HG03045 (cell line): ENCODE measurements at regions not wholly inside any gene's neighbourhood (a gene's known extent, or its start where the extent isn't known, plus 50 kb on each side); places are given as distances from the start of the nearest gene placed in this dataset.
"Not testable (repeated sequence)": the region's sequence is repeated elsewhere in the genome, so short reads cannot be mapped to it uniquely, and the experiment has no call there.

Source experiments
- ATAC-seq: cut with Tn5 transposase; IDR thresholded peaks from one replicate; pipeline ENCODE4 v1.9.1; 2021; ENCODE audit warnings: mild to moderate bottlenecking, moderate library complexity; ENCODE audit not compliant: unreplicated experiment

DNA sequence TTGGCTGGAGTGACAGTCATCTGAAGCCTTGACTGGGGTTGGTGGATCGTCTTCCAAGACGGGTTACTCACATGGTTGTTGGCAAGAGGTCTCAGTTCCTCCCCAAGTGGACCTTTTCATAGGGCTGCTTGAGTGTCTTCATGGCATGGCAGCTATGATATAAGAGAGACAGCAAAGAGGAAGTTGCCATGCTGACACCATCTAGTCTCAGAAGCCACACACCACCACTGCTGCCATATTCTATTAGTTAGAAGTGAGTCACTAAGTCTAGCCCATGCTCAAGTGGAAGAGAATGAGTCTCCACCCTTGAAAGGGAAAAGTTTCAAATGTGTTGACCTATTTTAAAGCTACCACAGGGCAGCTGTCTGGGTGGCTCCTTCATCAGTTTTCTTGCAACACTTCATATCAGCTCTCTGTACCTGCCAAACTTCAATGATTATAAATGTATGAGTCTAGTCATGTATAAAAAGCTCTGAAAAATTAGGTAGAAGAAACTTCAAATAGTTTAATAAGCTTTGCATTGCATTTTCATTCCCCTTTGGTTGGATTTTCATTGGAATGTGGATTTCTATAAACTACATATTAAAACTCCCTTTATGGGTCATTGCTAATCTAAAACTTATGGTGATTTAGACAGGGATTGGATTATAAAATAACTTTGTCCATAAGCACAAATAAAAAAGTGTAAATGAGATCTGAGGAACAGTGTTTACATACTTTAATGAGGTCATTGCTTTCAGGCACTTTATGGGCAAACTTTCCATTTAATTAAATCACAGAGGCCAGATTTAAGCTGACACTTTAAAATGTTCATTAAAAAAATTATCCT lies 68.0 kb upstream of the ATXN3L start:
- no peak for ATAC-seq

DNA sequence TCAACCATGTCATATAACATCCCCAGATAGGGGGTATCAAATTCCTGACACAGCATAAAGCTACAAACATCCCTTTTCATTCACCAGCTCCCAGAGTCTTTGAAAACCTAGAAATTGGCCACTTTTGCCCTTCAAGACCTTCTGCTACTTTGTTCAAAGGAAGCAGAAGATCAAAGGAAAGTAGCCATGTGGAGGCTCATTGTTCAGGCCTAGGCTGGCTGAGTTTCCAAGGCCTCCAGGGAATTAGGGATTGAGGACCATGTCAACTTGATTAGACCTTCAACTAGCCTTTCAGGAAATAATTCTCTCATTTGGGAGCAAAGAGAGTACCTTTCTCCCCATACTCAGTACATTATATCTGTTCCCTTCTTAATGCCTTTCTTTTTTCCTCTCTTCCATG lies 66.8 kb upstream of the ATXN3L start:
- no peak for ATAC-seq

DNA sequence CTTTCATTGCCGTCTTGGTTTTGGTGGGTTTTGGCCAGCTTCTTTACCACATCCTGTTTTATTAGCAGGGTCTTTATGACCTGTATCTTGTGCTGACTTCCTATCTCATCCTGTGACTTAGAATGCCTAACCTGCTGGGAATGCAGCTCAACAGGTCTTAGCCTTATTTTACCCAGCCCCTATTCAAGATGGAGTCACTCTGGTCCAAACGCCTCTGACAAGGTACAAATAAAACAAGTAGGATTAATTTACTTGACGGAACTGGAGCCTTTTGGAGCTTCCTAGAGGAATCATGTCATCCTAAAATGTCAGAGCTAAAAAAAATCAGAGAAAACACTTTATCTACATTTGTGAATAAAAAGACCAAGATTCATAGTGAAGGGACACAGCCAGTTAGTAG lies 66.2 kb upstream of the ATXN3L start:
- no peak for ATAC-seq

DNA sequence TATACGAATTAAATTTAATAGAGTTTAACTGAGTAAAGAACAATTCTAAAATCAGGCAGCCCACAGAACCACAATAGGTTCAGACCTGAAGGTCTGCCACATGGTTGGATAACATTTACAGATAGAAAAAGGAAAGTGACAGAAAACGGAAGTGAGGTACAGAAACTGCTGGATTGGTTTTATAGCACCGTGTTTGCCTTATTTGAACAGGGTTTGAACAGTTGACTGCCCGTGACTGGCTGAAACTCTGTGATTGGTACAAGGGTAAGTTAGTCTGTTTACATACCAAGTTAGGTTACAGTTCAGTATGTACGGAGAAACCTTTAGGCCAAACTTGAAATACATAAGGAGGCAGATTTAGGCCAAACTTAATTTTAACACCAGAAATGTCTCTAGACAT lies 64.1 kb upstream of the ATXN3L start:
- no peak for ATAC-seq

DNA sequence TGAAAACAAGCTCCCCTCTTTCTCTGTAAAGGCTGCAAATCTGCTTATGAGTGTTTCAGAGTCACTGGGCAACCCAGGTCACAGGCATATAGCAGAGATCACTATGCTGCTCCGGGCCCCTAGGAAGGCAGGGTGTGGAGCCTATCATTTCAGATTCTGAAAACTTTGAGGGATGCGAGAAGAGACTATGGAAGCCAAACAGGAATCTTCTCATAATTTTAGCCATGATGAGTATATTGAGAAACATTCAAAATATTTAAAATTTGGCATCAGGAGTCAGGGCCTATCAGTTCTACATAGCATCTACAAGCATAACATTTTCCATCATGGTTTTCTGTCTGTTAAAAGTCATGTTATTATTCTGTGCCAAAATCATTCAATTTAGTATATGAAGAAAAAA lies 61.7 kb upstream of the ATXN3L start:
- ATAC-seq = no peak

DNA sequence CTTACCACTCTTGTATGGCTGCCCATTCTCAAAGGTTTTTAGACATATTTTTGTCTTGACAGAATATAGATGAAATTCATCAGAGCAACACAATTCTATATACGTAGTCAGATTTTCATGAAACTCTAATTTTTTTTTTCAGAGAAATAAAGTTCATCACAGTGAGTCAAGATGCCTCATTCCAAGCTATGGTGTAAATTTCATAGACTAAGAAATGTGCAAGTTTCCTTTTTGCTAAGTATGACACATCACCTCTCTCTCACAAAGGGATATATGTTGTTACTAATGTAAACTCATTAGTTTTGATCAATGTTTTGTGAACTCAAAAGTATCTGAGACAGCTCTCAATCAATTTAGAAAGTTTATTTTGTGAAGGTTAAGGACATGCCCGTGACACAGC lies 60.4 kb upstream of the ATXN3L start:
- no peak for ATAC-seq

DNA sequence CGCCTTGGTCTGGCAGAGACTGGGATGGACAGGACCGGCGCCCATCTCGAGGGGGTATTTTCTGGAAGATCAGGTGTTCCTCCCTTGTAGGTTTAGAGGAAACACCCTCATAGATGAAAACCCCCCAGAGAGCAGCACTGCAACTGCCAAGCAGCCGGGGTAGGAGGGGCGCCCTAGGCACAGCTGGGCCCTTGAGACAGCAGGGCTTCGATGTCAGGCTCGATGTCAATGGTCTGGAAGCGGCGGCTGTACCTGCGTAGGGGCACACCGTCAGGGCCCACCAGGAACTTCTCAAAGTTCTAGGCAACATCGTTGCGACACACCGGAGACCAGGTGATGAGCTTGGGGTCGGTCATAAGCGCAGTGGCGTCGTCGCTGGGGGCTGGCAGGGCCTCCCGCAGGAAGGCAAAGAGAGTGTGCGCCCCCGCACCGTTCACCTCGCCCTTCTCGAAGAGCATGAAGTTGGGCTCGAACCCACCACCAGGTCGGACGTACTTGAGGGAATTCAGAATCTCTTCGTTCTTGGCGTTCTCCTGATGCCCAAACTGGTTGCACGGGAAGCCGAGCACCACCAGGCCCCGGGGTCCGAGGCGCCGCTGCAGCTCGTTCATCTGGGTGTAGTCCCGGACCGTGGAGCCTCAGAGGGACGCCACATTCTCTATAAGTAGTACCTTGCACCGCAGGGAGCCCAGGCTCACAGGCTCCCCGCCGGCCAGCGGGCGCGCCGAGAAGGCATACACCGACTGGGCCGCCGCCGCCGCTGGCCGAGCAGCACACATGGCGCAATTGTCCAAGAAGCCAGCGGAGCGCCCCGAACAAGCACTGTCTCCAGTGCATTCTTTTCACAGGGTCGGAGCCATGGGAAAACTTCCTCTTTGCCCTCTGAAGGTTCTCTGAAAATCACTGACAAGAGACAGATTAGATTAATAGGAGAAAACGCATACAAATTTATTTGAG lies 59.0 kb upstream of the ATXN3L start:
- ATAC-seq = not testable (repeated sequence)

DNA sequence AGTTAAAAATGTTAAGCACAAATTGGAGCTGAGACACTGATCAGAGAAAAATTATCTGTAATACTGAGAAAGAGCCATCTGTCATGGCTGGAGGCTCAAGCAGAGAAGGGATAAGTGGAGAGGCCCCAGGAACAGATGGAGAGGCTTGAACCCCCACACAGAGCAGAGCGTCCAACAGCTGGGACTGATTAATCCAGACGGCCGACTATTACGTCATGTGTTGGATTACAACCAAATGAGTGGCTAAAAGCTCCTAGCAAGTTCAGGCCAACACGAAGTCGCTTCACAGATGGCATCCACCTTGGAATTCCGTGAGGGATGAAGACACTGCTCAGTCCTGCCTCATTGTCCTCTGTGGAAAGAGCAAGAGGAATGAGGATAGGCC lies 57.7 kb upstream of the ATXN3L start:
- no peak for ATAC-seq

DNA sequence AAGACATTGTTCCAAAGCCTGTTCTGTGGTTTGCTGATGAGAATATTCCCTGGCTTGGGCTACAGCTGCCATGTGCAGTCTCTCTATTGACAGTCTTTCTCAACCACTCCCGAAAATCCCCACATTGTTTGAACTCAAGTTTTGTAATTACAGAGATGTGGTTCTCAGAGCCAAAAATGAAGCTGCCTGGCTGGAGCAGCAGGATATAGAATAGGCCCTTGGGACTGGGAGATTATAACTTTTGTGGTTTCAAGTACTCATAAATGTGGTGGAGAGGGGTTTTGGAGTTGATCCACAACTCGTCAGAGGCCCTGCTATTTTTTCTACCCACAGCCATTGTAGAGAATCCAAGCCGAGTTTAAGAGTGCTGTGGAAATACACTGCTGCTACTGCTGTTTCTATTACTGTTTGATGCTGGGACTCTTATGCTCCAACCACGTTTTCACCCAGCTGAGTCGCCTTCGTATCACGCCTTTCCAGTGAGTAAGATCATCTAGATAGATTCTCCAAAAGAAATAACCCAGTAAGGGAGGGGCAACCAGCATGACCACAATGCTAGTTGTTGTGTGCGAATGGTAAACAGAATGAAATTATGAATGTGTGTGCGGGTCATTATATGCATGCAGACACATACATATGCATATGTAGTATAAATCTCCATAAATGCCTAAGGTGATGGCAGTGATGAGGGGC lies 57.1 kb upstream of the ATXN3L start:
- ATAC-seq = no peak

DNA sequence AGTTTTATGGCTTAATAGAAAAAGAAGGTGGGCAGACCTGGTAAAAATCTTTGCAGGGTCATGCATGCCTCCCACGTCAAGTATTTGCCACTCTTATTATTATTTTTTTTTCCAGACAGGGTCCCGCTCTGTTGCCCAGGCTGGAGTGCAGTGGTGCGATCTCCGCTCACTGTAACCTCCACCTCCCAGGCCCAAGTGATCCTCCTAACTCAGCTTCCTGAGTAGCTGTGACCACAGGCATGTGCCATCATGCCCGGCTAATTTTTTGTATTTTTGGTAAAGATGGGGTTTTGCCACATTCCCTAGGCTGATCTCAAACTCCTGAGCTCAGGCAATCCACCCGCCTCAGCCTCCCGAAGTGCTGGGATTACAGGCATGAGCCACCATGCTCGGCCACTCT lies 55.7 kb upstream of the ATXN3L start:
- not testable (repeated sequence) for ATAC-seq

DNA sequence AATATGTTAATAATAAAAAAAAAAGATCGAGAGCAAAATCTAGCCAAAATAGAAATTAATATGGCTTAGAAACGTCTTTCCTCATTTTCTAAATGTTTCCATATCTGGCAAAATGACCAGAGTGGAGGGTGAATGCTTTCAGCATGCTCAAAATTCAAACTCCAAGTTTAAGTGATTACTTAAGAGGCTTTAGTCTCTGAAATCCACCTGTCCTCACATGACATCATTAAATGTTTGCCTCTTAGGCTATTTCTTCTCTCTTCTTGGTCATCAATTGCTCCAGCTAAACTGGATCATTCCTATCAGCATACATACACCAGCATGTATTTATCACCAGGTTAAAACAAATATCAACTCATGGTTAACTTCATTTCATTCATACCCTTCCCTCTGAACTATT lies 54.5 kb upstream of the ATXN3L start:
- ATAC-seq = no peak

DNA sequence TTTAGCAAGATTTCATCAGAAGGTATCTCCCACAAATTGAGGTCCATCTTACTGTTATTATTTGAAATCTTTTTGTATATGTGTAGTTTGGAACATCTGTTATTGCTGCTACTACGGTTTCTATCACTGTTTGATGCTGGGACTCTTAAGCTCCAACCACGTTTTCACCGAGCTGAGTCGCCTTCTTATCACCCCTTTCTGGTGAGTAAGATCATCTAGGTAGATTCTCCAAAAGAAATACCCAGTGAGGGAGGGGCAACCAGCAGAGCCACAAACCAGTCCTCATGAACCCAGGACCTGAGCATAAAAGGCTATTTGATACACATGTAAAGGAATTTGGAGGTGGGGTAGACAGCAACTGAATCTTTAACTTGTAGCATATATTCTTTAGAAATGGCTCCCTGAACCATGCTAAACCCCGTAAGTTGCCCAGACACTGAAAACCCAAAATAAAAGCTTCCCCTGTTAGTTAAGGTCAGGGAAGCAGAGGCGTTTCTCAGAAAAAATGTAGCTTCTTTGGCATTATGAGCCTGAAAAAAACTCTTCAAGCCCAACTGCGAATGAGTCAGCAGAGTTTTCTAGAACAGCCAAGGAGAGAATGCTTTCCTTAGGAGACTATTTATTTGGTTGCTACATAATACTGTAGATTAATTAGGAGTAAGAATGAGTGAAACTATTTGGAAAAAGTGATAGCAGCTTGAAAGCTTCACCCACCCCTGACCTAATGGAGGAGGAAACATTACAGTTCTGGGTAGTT lies 53.8 kb upstream of the ATXN3L start:
- ATAC-seq = no peak

DNA sequence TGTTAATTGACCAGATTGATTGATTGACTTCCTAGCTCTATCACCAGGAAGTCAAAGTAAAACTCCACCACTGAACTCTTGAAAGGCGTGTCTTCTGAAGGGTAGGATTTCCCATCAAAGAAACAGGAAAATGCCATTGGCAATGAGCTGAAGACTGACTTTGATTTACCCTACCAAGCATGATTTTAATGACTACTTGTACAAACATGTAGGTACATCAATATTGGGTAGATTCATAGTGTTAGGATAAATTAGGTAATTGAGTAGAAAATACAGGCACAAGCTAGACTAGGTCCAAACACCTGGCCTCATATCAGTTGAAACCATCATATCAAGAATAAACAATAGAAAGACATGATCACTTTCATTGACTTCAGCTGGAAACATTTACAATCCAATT lies 53.2 kb upstream of the ATXN3L start:
- ATAC-seq = no peak

DNA sequence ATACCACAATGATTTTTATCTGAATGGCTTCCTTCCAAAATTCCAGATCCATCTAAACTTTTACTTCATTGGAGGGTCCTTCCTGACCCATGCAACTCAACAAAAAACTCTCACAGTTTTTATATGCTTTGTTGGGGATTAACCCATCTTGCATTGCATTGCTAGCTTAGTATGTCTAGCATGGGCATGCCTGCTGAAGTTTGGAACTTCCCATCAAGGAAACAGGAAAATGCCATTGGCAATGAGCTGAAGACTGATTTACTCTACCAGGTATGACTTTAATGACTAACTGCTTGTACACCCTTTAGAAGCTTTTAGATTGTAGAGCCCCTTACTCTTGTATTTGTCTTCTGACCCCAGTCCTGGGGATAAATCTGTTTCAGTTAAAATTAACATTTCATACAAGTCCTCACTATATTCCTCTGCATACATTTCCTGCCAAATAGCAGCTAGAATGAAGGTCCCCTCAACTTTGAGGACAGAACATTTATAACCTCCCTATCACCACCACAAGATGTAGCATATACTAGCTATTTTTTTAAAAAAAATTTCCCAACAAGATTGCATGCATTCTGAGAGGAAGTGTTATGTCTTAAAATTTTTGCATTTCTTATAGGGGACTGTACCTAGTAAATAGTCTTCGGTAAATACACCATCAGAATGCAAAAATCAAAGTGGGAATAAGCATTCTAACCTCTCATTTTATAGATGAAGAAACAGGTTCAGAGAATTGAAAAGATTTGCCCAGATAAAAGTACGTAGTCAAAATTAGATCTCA lies 52.5 kb upstream of the ATXN3L start:
- ATAC-seq = no peak

DNA sequence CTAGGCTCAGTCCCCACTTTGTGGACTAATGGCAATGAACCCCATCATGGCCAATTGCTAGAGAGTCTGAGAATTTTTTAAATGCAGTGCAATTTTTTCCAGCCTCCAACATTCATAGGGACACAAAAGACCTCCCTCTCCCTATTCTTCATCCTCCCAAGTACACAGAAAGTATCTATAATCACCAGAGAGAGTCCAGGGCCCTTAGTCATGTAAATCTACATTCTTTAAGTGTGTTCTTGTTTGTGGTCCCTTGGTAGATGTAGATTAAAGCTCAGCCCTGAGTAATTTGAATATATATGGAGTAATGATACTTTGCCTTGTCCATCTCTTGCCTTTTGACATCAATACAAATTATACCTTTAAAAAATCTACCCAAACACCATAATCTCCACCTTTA lies 51.3 kb upstream of the ATXN3L start:
- ATAC-seq = no peak

DNA sequence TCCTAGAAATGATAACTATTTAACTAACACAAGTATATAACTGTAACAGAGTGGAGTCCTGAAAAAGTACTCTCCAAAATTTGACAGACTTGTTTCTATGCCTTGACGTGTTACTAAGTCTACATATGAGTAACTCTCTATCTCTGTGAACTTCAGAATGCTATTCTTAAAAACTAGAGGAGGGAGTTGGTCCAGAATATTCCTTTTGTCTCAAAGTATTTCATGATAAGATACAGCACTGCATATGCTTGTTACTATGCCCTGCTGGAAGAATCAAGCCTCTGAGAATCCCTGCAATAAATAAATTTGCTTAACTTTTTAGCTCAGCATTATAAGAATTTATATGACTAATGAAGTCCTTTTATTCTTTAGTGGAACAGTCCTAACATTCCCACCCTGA lies 50.9 kb upstream of the ATXN3L start:
- ATAC-seq = no peak
